ENCODE measurements at regions not wholly inside any gene's neighbourhood (a gene's known extent, or its start where the extent isn't known, plus 50 kb on each side); places are given as distances from the start of the nearest gene placed in this dataset.

- H3K36me3 ChIP-seq: no peaks in the 10 kb centered on the region
- no peaks in the 10 kb centered on the region for H3K4me1 ChIP-seq
- ATAC-seq (no peak), DNase-seq (no peak)
- no peaks in the 10 kb centered on the region for H3K27me3 ChIP-seq (ENCODE audit: low read depth)
- no peaks in the 10 kb centered on the region for H3K9me3 ChIP-seq
- H3K27ac ChIP-seq: no peak overlapping the region
- intact Hi-C loops (cut with DNase I): no loop called here
- H3K4me3 ChIP-seq: no peak overlapping the region
- no peak for TF ChIP-seq CTCF (IDR thresholded peaks at IDR 0.05)
Measured at GRCh38 chr4:112775801-112776200, 138.9 kb downstream of the LARP7 start.

- intact Hi-C loops (cut with DNase I): no loop called here
- no peak overlapping the region for H3K27ac ChIP-seq
- H3K4me1 ChIP-seq: no peaks in the 10 kb centered on the region
- TF ChIP-seq CTCF (IDR thresholded peaks at IDR 0.05): no peak
- no peaks in the 10 kb centered on the region for H3K9me3 ChIP-seq
- no peaks in the 10 kb centered on the region for H3K27me3 ChIP-seq (ENCODE audit: low read depth)
- H3K4me3 ChIP-seq: no peak overlapping the region
- ATAC-seq (no peak), DNase-seq (no peak)
- no peaks in the 10 kb centered on the region for H3K36me3 ChIP-seq
Measured at GRCh38 chr4:112776535-112776934, 139.6 kb downstream of the LARP7 start.

- ATAC-seq: no peak
- Histone ChIP-seq H3K9me3 (no peaks in the 10 kb centered on the region), H3K36me3 (no peaks in the 10 kb centered on the region), H3K27me3 (ENCODE audit: low read depth) (no peaks in the 10 kb centered on the region), H3K4me3 (no peak overlapping the region), H3K4me1 (no peaks in the 10 kb centered on the region), H3K27ac (no peak overlapping the region)
- TF ChIP-seq CTCF (IDR thresholded peaks at IDR 0.05): no peak
- intact Hi-C loops (cut with DNase I): no loop called here
- DNase-seq: no peak
Measured at GRCh38 chr4:112778520-112778919, 141.6 kb downstream of the LARP7 start.

GRCh38 chr4:112793033-112793432 lies 156.1 kb downstream of the LARP7 start:
- Histone ChIP-seq H3K27me3 (ENCODE audit: low read depth) (no peaks in the 10 kb centered on the region), H3K4me3 (no peak overlapping the region), H3K36me3 (no peaks in the 10 kb centered on the region), H3K27ac (no peak overlapping the region), H3K9me3 (no peaks in the 10 kb centered on the region), H3K4me1 (no peaks in the 10 kb centered on the region)
- ATAC-seq (no peak), DNase-seq (no peak)
- no peak for TF ChIP-seq CTCF (IDR thresholded peaks at IDR 0.05)
- intact Hi-C loops (cut with DNase I): no loop called here

- DNase-seq (no peak), ATAC-seq (no peak)
- H3K9me3 ChIP-seq: no peaks in the 10 kb centered on the region
- no peak for TF ChIP-seq CTCF (IDR thresholded peaks at IDR 0.05)
- H3K27me3 ChIP-seq (ENCODE audit: low read depth): no peaks in the 10 kb centered on the region
- intact Hi-C loops (cut with DNase I): no loop called here
- H3K27ac ChIP-seq: no peak overlapping the region
- no peaks in the 10 kb centered on the region for H3K36me3 ChIP-seq
- no peak overlapping the region for H3K4me3 ChIP-seq
- no peaks in the 10 kb centered on the region for H3K4me1 ChIP-seq
Measured at GRCh38 chr4:112800001-112800400, 163.1 kb downstream of the LARP7 start.

- intact Hi-C loops (cut with DNase I): no loop called here
- Histone ChIP-seq H3K36me3 (no peaks in the 10 kb centered on the region), H3K4me1 (no peaks in the 10 kb centered on the region), H3K27ac (no peak overlapping the region), H3K9me3 (no peaks in the 10 kb centered on the region), H3K4me3 (no peak overlapping the region), H3K27me3 (ENCODE audit: low read depth) (no peaks in the 10 kb centered on the region)
- ATAC-seq (no peak), DNase-seq (no peak)
- no peak for TF ChIP-seq CTCF (IDR thresholded peaks at IDR 0.05)
Measured at GRCh38 chr4:112801341-112801740, 164.4 kb downstream of the LARP7 start.

Data from lower lobe of right lung (tissue), 2 donors.